ENCODE measurements at regions not wholly inside any gene's neighbourhood (a gene's known extent, or its start where the extent isn't known, plus 50 kb on each side); places are given as distances from the start of the nearest gene placed in this dataset.

DNA sequence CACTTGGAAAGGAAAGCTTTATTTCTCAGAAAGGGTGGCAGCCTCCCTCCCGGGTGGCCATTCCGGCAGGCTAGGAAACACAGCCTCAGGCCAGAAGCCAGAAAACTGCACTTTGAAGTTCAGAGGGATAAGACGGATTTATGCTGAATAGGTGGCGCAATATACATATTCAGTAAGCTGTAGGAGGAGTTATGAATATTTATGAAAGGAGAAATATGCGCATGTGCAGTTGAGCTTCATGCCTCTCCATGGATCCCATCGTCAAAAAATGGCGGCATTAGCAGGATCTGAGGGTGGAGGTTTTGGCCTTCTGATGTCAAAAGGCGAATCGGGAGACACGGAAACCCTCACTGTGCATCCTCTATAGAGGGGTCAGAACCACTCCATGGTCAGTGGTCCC is 82.3 kb downstream of the KATNIP start:
- no peak for DNase-seq (ENCODE audit: low read depth)
- TF ChIP-seq CTCF (conservative IDR thresholded peaks at IDR 0.05; ENCODE audit: low read depth, low read length): no peak

DNA sequence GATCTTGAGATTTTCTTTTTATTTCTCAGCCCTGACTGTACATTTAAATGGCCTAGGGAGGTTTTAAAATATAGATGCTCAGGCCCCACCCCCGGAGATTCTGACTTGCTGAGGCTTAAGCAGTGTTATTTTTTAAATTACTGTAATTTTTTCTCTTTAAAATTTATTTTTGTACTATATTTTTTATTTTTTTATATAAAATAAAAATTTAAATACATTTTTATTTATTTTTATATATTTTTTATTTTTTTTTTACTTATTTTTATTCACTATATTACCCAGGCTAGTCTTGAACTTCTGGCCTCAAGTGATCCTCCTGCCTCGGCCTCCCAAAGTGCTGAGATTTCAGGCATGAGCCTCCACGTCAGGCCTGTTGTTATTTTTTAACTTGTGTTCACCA is 83.3 kb downstream of the KATNIP start:
- no peak overlapping the region for H3K4me3 ChIP-seq (ENCODE audit: low read depth, low read length)
- TF ChIP-seq CTCF (conservative IDR thresholded peaks at IDR 0.05; ENCODE audit: low read depth, low read length): no peak
- no peak for DNase-seq (ENCODE audit: low read depth)

More for the DNA sequence above, 82.3 kb downstream of the KATNIP start:
- no peak overlapping the region for H3K4me3 ChIP-seq (ENCODE audit: low read depth, low read length)

DNA sequence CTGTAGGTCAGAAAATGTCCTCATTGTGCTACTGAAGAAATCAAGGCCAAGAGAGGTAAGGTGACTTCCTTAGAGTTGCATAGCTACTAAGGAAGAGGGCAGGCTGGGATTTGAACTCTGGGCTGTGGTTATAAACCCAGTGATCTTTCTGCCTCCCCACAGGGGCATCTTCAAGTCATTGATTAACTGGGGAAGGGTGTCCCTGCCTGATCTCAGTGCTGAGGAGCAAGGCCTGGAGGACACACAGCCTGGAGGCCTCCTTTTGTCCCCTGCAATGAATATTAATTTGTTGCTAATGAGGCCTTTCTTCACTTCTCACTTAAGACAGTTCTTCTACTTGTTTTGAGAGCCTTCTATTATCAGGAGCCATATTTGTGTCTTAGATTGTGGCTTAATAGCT is 83.8 kb downstream of the KATNIP start:
- H3K4me3 ChIP-seq (ENCODE audit: low read depth, low read length): no peak overlapping the region
- no peak for TF ChIP-seq CTCF (conservative IDR thresholded peaks at IDR 0.05; ENCODE audit: low read depth, low read length)
- DNase-seq (ENCODE audit: low read depth): no peak

- no peak overlapping the region for H3K4me3 ChIP-seq (ENCODE audit: low read depth, low read length)
- DNase-seq (ENCODE audit: low read depth): no peak
- no peak for TF ChIP-seq CTCF (conservative IDR thresholded peaks at IDR 0.05; ENCODE audit: low read depth, low read length)
Measured at GRCh38 chr16:27634779-27635178, 84.8 kb downstream of the KATNIP start.

GRCh38 chr16:27636453-27637240 is 86.7 kb downstream of the KATNIP start:
- no peak for DNase-seq (ENCODE audit: low read depth)
- H3K4me3 ChIP-seq (ENCODE audit: low read depth, low read length): no peak overlapping the region

DNA sequence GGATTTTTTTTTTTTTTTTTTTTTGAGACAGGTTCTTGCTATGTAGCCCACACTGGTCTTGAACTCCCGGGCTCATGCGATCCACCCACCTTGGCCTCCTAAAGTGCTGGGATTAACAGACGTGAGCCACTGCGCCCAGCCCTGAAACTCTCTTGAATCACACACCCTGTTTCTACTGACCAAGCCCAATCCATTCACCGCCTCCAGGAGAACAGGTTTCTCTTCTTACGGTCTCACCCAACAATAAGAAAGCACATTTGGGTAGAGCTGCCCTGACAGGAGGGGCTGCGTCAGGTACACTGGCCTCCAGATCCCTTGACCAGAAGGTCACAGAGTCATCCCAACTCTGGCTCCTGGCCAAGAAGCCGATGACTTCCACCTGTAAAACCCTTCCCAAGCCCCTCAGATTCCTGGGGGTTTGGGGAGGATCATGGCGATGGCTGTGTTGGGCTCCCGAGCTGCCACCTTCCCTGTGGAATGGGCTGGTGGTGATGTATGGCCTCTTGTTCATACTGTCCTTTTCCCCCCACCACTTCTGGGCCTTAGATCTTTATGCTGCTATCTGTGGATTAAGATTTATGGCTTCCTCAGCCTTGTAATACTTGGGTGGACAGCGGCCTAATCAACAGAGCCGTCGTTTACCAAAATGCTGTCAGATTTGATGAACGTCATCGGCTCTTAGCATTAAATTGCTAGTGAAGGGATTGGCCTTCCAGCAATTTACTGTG is 89.1 kb downstream of the KATNIP start:
- TF ChIP-seq CTCF (conservative IDR thresholded peaks at IDR 0.05; ENCODE audit: low read depth, low read length): no peak
- DNase-seq (ENCODE audit: low read depth): no peak
- no peak overlapping the region for H3K4me3 ChIP-seq (ENCODE audit: low read depth, low read length)

More at GRCh38 chr16:27636453-27637240, 86.7 kb downstream of the KATNIP start:
- no peak for TF ChIP-seq CTCF (conservative IDR thresholded peaks at IDR 0.05; ENCODE audit: low read depth, low read length)

Measured in epithelial cell of proximal tubule (primary cell).